ENCODE measurements at regions not wholly inside any gene's neighbourhood (a gene's known extent, or its start where the extent isn't known, plus 50 kb on each side); places are given as distances from the start of the nearest gene placed in this dataset.

DNA sequence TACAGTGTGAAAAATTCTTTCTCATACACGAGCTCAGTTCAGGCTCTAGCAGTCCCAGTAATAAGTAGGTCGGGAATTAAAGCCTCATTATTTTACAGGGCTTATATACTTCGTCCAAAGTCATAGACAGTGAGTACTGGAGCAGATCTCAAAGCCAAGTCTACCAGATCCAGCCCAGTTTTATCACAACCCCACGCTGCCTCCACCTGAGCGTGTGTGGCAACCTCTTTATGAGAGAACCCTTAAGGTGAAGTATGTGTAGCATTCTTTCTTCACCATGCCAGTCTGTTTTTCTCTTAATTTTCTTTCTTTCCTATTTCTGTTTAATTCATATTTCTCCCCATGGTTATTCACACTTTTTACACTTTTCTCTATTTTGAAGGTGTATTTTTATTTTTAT is 574.6 kb upstream of the ARPP21 start:
- no peak overlapping the region for H3K4me3 Mint-ChIP-seq
- no peaks in the 10 kb centered on the region for H3K9me3 Mint-ChIP-seq
- H3K27ac Mint-ChIP-seq: no peak overlapping the region
- TF ChIP-seq, protein P1, sequence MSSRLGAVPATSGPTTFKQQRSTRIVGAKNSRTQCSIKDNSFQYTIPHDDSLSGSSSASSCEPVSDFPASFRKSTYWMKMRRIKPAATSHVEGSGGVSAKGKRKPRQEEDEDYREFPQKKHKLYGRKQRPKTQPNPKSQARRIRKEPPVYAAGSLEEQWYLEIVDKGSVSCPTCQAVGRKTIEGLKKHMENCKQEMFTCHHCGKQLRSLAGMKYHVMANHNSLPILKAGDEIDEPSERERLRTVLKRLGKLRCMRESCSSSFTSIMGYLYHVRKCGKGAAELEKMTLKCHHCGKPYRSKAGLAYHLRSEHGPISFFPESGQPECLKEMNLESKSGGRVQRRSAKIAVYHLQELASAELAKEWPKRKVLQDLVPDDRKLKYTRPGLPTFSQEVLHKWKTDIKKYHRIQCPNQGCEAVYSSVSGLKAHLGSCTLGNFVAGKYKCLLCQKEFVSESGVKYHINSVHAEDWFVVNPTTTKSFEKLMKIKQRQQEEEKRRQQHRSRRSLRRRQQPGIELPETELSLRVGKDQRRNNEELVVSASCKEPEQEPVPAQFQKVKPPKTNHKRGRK (CRISPR knock-in tag; IDR thresholded peaks at IDR 0.05; ENCODE audit: borderline replicate concordance): no peak
- no peak for TF ChIP-seq ZNF138 (CRISPR knock-in tag; conservative IDR thresholded peaks at IDR 0.05)
- TF ChIP-seq, protein P2, sequence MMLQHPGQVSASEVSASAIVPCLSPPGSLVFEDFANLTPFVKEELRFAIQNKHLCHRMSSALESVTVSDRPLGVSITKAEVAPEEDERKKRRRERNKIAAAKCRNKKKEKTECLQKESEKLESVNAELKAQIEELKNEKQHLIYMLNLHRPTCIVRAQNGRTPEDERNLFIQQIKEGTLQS (CRISPR knock-in tag; conservative IDR thresholded peaks at IDR 0.05): no peak
- TF ChIP-seq CREB1 (CRISPR knock-in tag; IDR thresholded peaks at IDR 0.05): no peak
- TF ChIP-seq ZNF396 (CRISPR knock-in tag; IDR thresholded peaks at IDR 0.05; ENCODE audit: borderline replicate concordance): no peak
- TF ChIP-seq, protein P3, sequence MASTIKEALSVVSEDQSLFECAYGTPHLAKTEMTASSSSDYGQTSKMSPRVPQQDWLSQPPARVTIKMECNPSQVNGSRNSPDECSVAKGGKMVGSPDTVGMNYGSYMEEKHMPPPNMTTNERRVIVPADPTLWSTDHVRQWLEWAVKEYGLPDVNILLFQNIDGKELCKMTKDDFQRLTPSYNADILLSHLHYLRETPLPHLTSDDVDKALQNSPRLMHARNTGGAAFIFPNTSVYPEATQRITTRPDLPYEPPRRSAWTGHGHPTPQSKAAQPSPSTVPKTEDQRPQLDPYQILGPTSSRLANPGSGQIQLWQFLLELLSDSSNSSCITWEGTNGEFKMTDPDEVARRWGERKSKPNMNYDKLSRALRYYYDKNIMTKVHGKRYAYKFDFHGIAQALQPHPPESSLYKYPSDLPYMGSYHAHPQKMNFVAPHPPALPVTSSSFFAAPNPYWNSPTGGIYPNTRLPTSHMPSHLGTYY (CRISPR knock-in tag; IDR thresholded peaks at IDR 0.05): no peak
- TF ChIP-seq, protein P4, sequence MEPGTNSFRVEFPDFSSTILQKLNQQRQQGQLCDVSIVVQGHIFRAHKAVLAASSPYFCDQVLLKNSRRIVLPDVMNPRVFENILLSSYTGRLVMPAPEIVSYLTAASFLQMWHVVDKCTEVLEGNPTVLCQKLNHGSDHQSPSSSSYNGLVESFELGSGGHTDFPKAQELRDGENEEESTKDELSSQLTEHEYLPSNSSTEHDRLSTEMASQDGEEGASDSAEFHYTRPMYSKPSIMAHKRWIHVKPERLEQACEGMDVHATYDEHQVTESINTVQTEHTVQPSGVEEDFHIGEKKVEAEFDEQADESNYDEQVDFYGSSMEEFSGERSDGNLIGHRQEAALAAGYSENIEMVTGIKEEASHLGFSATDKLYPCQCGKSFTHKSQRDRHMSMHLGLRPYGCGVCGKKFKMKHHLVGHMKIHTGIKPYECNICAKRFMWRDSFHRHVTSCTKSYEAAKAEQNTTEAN (CRISPR knock-in tag; IDR thresholded peaks at IDR 0.05): no peak
- TF ChIP-seq NR1H2 (CRISPR knock-in tag; IDR thresholded peaks at IDR 0.05): no peak
- no peak for TF ChIP-seq ZNF263 (CRISPR knock-in tag; IDR thresholded peaks at IDR 0.05; ENCODE audit: low read depth)
- TF ChIP-seq, protein P5, sequence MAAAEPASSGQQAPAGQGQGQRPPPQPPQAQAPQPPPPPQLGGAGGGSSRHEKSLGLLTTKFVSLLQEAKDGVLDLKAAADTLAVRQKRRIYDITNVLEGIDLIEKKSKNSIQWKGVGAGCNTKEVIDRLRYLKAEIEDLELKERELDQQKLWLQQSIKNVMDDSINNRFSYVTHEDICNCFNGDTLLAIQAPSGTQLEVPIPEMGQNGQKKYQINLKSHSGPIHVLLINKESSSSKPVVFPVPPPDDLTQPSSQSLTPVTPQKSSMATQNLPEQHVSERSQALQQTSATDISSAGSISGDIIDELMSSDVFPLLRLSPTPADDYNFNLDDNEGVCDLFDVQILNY (CRISPR knock-in tag; IDR thresholded peaks at IDR 0.05): no peak
- no peak for TF ChIP-seq JUN (CRISPR knock-in tag; IDR thresholded peaks at IDR 0.05)
- TF ChIP-seq, protein P6, sequence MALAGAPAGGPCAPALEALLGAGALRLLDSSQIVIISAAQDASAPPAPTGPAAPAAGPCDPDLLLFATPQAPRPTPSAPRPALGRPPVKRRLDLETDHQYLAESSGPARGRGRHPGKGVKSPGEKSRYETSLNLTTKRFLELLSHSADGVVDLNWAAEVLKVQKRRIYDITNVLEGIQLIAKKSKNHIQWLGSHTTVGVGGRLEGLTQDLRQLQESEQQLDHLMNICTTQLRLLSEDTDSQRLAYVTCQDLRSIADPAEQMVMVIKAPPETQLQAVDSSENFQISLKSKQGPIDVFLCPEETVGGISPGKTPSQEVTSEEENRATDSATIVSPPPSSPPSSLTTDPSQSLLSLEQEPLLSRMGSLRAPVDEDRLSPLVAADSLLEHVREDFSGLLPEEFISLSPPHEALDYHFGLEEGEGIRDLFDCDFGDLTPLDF (CRISPR knock-in tag; IDR thresholded peaks at IDR 0.05): no peak
- TF ChIP-seq ZNF416 (CRISPR knock-in tag; IDR thresholded peaks at IDR 0.05): no peak
- no peak for TF ChIP-seq GABPB1 (CRISPR knock-in tag; IDR thresholded peaks at IDR 0.05)
- no peak for TF ChIP-seq IRF2 (CRISPR knock-in tag; IDR thresholded peaks at IDR 0.05; ENCODE audit: borderline replicate concordance, low read depth)
- TF ChIP-seq, protein P7, sequence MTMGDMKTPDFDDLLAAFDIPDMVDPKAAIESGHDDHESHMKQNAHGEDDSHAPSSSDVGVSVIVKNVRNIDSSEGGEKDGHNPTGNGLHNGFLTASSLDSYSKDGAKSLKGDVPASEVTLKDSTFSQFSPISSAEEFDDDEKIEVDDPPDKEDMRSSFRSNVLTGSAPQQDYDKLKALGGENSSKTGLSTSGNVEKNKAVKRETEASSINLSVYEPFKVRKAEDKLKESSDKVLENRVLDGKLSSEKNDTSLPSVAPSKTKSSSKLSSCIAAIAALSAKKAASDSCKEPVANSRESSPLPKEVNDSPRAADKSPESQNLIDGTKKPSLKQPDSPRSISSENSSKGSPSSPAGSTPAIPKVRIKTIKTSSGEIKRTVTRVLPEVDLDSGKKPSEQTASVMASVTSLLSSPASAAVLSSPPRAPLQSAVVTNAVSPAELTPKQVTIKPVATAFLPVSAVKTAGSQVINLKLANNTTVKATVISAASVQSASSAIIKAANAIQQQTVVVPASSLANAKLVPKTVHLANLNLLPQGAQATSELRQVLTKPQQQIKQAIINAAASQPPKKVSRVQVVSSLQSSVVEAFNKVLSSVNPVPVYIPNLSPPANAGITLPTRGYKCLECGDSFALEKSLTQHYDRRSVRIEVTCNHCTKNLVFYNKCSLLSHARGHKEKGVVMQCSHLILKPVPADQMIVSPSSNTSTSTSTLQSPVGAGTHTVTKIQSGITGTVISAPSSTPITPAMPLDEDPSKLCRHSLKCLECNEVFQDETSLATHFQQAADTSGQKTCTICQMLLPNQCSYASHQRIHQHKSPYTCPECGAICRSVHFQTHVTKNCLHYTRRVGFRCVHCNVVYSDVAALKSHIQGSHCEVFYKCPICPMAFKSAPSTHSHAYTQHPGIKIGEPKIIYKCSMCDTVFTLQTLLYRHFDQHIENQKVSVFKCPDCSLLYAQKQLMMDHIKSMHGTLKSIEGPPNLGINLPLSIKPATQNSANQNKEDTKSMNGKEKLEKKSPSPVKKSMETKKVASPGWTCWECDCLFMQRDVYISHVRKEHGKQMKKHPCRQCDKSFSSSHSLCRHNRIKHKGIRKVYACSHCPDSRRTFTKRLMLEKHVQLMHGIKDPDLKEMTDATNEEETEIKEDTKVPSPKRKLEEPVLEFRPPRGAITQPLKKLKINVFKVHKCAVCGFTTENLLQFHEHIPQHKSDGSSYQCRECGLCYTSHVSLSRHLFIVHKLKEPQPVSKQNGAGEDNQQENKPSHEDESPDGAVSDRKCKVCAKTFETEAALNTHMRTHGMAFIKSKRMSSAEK (CRISPR knock-in tag; IDR thresholded peaks at IDR 0.05; ENCODE audit: borderline replicate concordance): no peak
- no peak for TF ChIP-seq TCF7 (CRISPR knock-in tag; IDR thresholded peaks at IDR 0.05; ENCODE audit: low read depth)
- TF ChIP-seq, protein P8, sequence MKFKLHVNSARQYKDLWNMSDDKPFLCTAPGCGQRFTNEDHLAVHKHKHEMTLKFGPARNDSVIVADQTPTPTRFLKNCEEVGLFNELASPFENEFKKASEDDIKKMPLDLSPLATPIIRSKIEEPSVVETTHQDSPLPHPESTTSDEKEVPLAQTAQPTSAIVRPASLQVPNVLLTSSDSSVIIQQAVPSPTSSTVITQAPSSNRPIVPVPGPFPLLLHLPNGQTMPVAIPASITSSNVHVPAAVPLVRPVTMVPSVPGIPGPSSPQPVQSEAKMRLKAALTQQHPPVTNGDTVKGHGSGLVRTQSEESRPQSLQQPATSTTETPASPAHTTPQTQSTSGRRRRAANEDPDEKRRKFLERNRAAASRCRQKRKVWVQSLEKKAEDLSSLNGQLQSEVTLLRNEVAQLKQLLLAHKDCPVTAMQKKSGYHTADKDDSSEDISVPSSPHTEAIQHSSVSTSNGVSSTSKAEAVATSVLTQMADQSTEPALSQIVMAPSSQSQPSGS (CRISPR knock-in tag; IDR thresholded peaks at IDR 0.05; ENCODE audit: borderline replicate concordance, low read depth): no peak
- TF ChIP-seq ZNF121 (CRISPR knock-in tag; IDR thresholded peaks at IDR 0.05): no peak
- no peak for DNase-seq (ENCODE audit: low spot score)
- POLR2A ChIA-PET: no interaction called here
- ATAC-seq: peak; percentile 56; the same call in 1 of the 2 replicates
- no peaks in the 10 kb centered on the region for H3K4me1 Mint-ChIP-seq
- CTCF ChIA-PET: no interaction called here
- H3K27me3 Mint-ChIP-seq (ENCODE audit: low read depth): no peaks in the 10 kb centered on the region
- H3K36me3 Mint-ChIP-seq: no peaks in the 10 kb centered on the region

All from WTC11 (cell line).